GM12874 (cell line): ENCODE measurements at regions not wholly inside any gene's neighbourhood (a gene's known extent, or its start where the extent isn't known, plus 50 kb on each side); places are given as distances from the start of the nearest gene placed in this dataset.

Experiments used
- CTCF ChIP-seq: IDR thresholded peaks from 2 replicates; pipeline ENCODE4 v1.5.1; 2011; ENCODE audit warnings: low read depth, mild to moderate bottlenecking, control low read depth, low read length, moderate library complexity; ENCODE audit not compliant: insufficient read depth

- no peak for TF ChIP-seq CTCF
These were observed 410.3 kb downstream of the PCNX1 start for GRCh38 chr14:71317385-71318096.

- no peak for TF ChIP-seq CTCF
These were observed 410.8 kb downstream of the PCNX1 start for GRCh38 chr14:71318097-71318459.

GRCh38 chr14:71319666-71320065 is 412.4 kb downstream of the PCNX1 start:
- TF ChIP-seq CTCF, result 0 out of 2 replicates have a peak, but pooled peaks have one; percentile 8

GRCh38 chr14:71320107-71320733 is 413.0 kb downstream of the PCNX1 start, which contains the start of gene SIPA1L1:
Gene SIPA1L1 (plus strand): TSS chr14:71320476.
- no peak for TF ChIP-seq CTCF

- no peak for TF ChIP-seq CTCF
These were observed 413.7 kb downstream of the PCNX1 start for GRCh38 chr14:71320734-71321573.

GRCh38 chr14:71321574-71322315 is 414.5 kb downstream of the PCNX1 start:
- TF ChIP-seq CTCF, result no peak
